Right atrium auricular region (tissue), 2 donors: ENCODE measurements at regions not wholly inside any gene's neighbourhood (a gene's known extent, or its start where the extent isn't known, plus 50 kb on each side); places are given as distances from the start of the nearest gene placed in this dataset.
"Not testable (repeated sequence)": the region's sequence is repeated elsewhere in the genome, so short reads cannot be mapped to it uniquely, and the experiment has no call there.

Source experiments
- DNase-seq: peaks from one replicate; pipeline ENCODE4 v3.0.0-alpha.2; 2019; ENCODE audit warnings: low spot score
- H3K27ac ChIP-seq, 2 donors: fragments of 200-600 bp; sonication (generic); 1 replicate in 1 of 2; 2 replicates in 1 of 2; pipeline ENCODE4 v1.5.1; 2016 to 2019
- H3K27me3 ChIP-seq, 2 donors: fragments of 200-600 bp; sonication (generic); one replicate each; pipeline versions ENCODE4 v1.5.1 to v1.6.0; 2017 to 2019
- H3K36me3 ChIP-seq: fragments of 200-600 bp; sonication (generic); one replicate; pipeline ENCODE4 v1.5.1; 2016
- H3K4me1 ChIP-seq, 2 donors: fragments of 200-600 bp; sonication (generic); one replicate each; pipeline versions ENCODE4 v1.5.1 to v1.6.0; 2017 to 2019
- H3K4me3 ChIP-seq, 2 donors: fragments of 200-600 bp; sonication (generic); 1 replicate in 1 of 2; 2 replicates in 1 of 2; pipeline ENCODE4 v1.5.1; 2017 to 2019; ENCODE audit warnings: mild to moderate bottlenecking in 1 of 2, moderate library complexity in 1 of 2
- H3K9me3 ChIP-seq, 2 donors: fragments of 200-600 bp; sonication (generic); one replicate each; pipeline ENCODE4 v1.5.1; 2019
- TF ChIP-seq, protein P1 (sequence below), 2 donors: fragments of 200-600 bp; sonication (generic); IDR thresholded peaks; one replicate each; pipeline ENCODE4 v1.5.1; 2019; ENCODE audit warnings: antibody characterized with exemption in 2 of 2

- no peaks in the 10 kb centered on the region for H3K36me3 ChIP-seq
- DNase-seq = no peak
- no peak overlapping the region for H3K4me3 ChIP-seq
- no peak overlapping the region for H3K27ac ChIP-seq
- TF ChIP-seq, protein P1, sequence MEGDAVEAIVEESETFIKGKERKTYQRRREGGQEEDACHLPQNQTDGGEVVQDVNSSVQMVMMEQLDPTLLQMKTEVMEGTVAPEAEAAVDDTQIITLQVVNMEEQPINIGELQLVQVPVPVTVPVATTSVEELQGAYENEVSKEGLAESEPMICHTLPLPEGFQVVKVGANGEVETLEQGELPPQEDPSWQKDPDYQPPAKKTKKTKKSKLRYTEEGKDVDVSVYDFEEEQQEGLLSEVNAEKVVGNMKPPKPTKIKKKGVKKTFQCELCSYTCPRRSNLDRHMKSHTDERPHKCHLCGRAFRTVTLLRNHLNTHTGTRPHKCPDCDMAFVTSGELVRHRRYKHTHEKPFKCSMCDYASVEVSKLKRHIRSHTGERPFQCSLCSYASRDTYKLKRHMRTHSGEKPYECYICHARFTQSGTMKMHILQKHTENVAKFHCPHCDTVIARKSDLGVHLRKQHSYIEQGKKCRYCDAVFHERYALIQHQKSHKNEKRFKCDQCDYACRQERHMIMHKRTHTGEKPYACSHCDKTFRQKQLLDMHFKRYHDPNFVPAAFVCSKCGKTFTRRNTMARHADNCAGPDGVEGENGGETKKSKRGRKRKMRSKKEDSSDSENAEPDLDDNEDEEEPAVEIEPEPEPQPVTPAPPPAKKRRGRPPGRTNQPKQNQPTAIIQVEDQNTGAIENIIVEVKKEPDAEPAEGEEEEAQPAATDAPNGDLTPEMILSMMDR (IDR thresholded peaks at IDR 0.05) = no peak
- no peaks in the 10 kb centered on the region for H3K27me3 ChIP-seq
- H3K9me3 ChIP-seq = no peaks in the 10 kb centered on the region
- H3K4me1 ChIP-seq = no peaks in the 10 kb centered on the region
These were observed 69.9 kb upstream of the CTBP2 start for GRCh38 chr10:125230251-125230650.

DNA sequence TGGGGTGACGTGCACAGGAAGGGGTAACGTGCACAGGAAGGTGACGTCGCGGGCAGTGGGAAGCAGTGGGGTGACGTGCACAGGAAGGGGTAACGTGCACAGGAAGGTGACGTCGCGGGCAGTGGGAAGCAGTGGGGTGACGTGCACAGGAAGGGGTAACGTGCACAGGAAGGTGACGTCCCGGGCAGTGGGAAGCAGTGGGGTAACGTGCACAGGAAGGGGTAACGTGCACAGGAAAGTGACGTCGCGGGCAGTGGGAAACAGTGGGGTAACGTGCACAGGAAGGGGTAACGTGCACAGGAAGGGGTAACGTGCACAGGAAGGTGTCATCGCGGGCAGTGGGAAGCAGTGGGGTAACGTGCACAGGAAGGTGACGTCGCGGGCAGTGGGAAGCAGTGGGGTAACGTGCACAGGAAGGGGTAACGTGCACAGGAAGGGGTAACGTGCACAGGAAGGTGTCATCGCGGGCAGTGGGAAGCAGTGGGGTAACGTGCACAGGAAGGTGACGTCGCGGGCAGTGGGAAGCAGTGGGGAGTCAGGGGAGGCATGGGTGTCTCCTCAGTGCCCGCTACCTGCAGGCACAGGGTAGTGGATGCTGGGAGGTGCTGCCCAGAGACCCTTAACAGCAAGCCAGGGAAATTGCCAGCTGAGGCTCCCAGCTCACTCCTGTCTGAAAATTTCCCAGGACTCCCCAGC, 68.0 kb upstream of the CTBP2 start:
- H3K4me3 ChIP-seq, DNase-seq, H3K36me3 ChIP-seq, H3K9me3 ChIP-seq, H3K27ac ChIP-seq, H3K27me3 ChIP-seq, H3K4me1 ChIP-seq: not testable (repeated sequence)

- no peak overlapping the region for H3K27ac ChIP-seq
- no peaks in the 10 kb centered on the region for H3K36me3 ChIP-seq
- no peaks in the 10 kb centered on the region for H3K27me3 ChIP-seq
- H3K4me1 ChIP-seq = no peaks in the 10 kb centered on the region
- DNase-seq = no peak
- H3K9me3 ChIP-seq = no peaks in the 10 kb centered on the region
- H3K4me3 ChIP-seq = no peak overlapping the region
- TF ChIP-seq, protein P1 (IDR thresholded peaks at IDR 0.05) = no peak
These were observed 67.2 kb upstream of the CTBP2 start for GRCh38 chr10:125227546-125227945.

- TF ChIP-seq, protein P1 (IDR thresholded peaks at IDR 0.05) = no peak
- no peak overlapping the region for H3K27ac ChIP-seq
- no peaks in the 10 kb centered on the region for H3K4me1 ChIP-seq
- DNase-seq = no peak
- no peaks in the 10 kb centered on the region for H3K9me3 ChIP-seq
- no peak overlapping the region for H3K4me3 ChIP-seq
- no peaks in the 10 kb centered on the region for H3K36me3 ChIP-seq
- H3K27me3 ChIP-seq = no peaks in the 10 kb centered on the region
These were observed 66.5 kb upstream of the CTBP2 start for GRCh38 chr10:125226823-125227222.

- TF ChIP-seq, protein P1 (IDR thresholded peaks at IDR 0.05) = no peak
- no peaks in the 10 kb centered on the region for H3K9me3 ChIP-seq
- no peaks in the 10 kb centered on the region for H3K27me3 ChIP-seq
- H3K27ac ChIP-seq = no peak overlapping the region
- DNase-seq = no peak
- no peaks in the 10 kb centered on the region for H3K4me1 ChIP-seq
- H3K4me3 ChIP-seq = no peak overlapping the region
- H3K36me3 ChIP-seq = no peaks in the 10 kb centered on the region
These were observed 65.6 kb upstream of the CTBP2 start for GRCh38 chr10:125226005-125226404.

DNA sequence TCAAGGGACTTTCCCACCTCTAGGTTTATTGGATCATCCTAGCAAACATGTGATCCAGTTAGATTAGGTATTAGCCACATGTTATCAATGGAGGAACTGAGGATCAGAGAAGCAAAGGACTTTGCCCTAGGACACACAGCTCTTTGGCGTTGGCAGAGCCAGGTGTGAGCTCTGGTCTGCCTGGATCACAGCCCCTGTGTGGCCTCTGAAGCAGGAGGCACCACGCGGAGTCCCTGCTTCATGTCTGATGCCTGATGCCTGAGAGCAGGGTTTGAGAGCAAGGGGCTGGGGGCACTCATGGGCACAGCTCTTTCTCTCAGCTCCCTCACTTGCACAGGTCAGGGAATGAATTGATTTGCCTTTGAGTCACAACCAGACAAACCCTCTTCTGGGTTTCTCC, 64.7 kb upstream of the CTBP2 start:
- TF ChIP-seq, protein P1 (IDR thresholded peaks at IDR 0.05) = no peak
- Histone ChIP-seq H3K36me3 (no peaks in the 10 kb centered on the region), H3K27ac (no peak overlapping the region), H3K27me3 (no peaks in the 10 kb centered on the region), H3K4me1 (no peaks in the 10 kb centered on the region), H3K9me3 (no peaks in the 10 kb centered on the region), H3K4me3 (no peak overlapping the region)
- DNase-seq = no peak
